GM18511 (cell line): ENCODE measurements at regions not wholly inside any gene's neighbourhood (a gene's known extent, or its start where the extent isn't known, plus 50 kb on each side); places are given as distances from the start of the nearest gene placed in this dataset.

Experiments
- ATAC-seq: cut with Tn5 transposase; IDR thresholded peaks from one replicate; pipeline ENCODE4 v1.9.1; 2021; ENCODE audit warnings: mild to moderate bottlenecking, moderate library complexity; ENCODE audit not compliant: unreplicated experiment

- ATAC-seq = no peak
Measured at GRCh38 chr5:1937590-1937989, 54.9 kb upstream of the IRX4 start.

DNA sequence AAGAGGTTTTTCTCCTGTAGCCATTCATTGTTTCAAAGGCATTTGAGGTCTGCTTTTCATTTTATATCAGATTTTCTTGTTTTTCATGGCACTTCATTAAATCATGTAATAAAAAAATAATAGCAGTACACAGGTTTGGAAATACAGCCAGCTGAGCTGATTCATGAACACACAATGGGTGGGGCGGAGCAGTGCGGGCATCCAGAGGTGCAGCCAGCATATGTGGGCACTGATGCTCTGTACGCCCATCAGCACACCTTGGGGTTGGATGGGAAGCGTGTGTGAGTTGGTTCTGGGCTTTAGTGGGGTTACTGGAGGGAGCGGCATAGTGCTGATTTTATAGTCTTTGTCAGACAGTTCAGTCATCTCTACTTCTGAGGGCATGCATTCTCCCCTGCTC lies 54.2 kb upstream of the IRX4 start:
- no peak for ATAC-seq

DNA sequence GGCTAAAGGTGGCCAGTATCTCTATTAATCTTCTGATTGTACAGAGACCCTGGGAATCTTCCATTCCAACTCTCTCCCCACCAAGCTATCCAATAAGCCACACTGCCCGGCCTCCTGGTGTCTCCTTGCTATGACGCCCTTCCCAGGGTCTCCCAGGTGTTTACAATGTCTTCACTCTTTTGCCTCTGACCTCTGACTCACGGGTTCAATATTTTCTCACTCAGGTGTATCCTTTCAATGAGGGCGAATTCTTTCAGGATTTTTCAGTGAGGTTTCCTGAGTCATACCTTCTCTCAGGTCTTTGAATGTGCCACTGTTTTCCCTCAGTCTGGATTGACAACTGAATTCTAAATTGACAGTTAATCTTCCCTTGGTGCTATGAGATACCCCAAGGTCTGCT lies 53.7 kb upstream of the IRX4 start:
- ATAC-seq = no peak

DNA sequence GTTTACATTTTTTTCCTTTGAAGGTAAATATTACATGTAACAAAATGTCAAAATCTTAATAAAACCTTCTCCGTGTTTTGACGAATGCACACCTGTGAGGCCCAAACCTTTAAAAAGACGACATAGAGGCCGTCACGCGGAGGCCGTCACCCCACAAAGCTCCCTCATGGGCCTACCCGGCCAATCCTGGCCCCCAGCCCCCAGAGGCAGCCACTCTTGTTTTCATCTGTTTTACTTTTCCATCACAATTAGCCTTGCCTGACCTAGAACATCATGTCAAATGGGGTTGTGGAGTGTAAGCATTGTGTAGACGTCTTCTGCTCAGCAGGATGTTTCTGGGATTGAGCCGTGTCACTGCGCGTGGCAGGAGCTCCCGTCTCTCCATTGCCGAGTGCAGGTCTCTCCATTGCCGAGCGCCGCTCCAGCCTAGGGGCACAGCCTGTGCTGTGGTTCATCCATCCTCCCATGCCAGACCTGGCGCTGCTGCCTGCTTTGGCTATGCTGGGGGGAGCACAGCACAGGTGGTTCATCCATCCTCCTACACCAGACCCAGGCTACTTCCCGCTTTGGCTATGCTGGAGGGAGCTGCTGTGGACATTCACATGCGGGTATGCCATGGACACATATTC lies 52.2 kb upstream of the IRX4 start:
- ATAC-seq = no peak

DNA sequence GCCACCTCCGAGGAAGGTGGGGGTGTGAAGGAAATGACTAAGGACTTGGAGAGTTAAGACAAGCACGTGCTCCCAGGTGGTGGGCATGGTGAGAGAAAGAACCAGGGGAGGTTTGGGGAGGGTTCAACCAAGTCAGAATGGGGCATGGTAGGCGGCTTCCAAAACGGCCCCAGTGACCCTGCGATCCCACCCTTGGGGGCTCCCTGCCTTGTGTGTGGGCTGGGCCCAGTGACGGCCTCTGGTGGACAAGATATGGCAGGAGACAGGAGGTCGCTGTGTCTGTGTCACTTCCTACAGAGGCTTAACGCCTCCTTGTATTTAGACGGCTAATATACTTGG lies 51.3 kb upstream of the IRX4 start:
- ATAC-seq = no peak

GRCh38 chr5:1933364-1934055 lies 50.8 kb upstream of the IRX4 start:
- ATAC-seq = no peak
